ENCODE measurements at regions not wholly inside any gene's neighbourhood (a gene's known extent, or its start where the extent isn't known, plus 50 kb on each side); places are given as distances from the start of the nearest gene placed in this dataset.

- TF ChIP-seq, protein P1, sequence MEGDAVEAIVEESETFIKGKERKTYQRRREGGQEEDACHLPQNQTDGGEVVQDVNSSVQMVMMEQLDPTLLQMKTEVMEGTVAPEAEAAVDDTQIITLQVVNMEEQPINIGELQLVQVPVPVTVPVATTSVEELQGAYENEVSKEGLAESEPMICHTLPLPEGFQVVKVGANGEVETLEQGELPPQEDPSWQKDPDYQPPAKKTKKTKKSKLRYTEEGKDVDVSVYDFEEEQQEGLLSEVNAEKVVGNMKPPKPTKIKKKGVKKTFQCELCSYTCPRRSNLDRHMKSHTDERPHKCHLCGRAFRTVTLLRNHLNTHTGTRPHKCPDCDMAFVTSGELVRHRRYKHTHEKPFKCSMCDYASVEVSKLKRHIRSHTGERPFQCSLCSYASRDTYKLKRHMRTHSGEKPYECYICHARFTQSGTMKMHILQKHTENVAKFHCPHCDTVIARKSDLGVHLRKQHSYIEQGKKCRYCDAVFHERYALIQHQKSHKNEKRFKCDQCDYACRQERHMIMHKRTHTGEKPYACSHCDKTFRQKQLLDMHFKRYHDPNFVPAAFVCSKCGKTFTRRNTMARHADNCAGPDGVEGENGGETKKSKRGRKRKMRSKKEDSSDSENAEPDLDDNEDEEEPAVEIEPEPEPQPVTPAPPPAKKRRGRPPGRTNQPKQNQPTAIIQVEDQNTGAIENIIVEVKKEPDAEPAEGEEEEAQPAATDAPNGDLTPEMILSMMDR (conservative IDR thresholded peaks at IDR 0.05) = no peak
- no peak overlapping the region for H3K27ac ChIP-seq
Measured at GRCh38 chr2:66872986-66873754, 438.2 kb downstream of the MEIS1 start.

GRCh38 chr2:66874411-66874810 lies 439.5 kb downstream of the MEIS1 start:
- no peak overlapping the region for H3K27ac ChIP-seq
- TF ChIP-seq, protein P1 (conservative IDR thresholded peaks at IDR 0.05) = no peak

DNA sequence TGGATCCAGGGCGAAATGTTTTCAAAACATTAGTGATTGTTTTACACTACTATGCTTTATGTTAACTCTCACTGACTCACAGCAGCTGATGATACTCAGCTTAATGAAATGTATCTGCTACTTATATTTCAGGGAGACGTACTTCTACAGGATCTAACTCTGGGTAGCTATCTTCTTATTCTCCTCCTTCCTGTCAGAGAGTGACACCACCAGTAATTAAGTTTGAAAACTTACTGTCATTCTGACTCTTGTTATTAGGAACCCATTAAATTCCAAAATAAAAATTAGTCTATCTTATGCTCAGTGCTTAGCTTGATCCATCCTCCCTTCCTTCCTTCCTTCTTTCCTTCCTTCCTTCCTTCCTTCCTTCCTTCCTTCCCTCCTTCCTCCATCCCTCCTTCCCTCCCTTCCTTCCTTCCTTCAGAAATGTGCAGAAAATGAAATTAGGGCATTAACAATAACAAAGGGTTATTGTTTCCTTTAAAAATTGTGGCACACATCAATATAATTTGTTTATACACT lies 441.1 kb downstream of the MEIS1 start:
- no peak overlapping the region for H3K27ac ChIP-seq
- TF ChIP-seq, protein P1 (conservative IDR thresholded peaks at IDR 0.05) = no peak

DNA sequence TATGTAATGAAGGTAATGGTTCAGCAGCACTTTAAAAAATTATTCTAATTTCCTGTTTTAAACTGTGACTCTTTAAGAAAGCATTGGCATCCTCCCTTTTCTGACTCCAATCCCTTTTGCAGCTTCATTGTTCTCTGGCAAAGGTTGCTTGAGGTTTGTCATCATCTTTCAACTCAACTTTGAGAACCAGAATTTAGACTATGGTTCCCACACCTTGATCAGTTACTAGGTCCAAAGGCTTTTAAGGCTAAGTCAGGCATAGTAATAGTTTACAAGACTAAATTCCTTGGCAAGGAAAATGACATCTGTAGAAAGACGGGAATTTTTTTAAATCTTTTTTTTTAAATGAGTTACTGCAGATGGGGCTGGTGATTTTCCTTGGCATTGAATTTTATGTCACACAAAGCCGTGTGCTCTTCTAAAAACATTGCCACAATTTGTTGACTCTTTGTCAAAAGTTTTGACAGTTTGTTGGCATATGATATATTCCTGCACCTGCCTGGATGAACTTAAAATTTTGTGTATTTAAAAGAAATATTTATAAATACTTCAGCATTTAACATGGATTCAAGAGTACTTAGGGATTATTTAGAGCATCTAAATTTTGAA lies 451.0 kb downstream of the MEIS1 start:
- H3K27ac ChIP-seq = no peak overlapping the region
- TF ChIP-seq, protein P1 (conservative IDR thresholded peaks at IDR 0.05) = no peak

GRCh38 chr2:66888246-66888645 lies 453.3 kb downstream of the MEIS1 start:
- TF ChIP-seq, protein P1 (conservative IDR thresholded peaks at IDR 0.05) = no peak
- H3K27ac ChIP-seq = no peak overlapping the region

GRCh38 chr2:66888791-66889631 lies 454.1 kb downstream of the MEIS1 start:
- TF ChIP-seq, protein P1 (conservative IDR thresholded peaks at IDR 0.05) = no peak
- no peak overlapping the region for H3K27ac ChIP-seq

- no peak overlapping the region for H3K27ac ChIP-seq
- TF ChIP-seq, protein P1 (conservative IDR thresholded peaks at IDR 0.05) = no peak
Measured at GRCh38 chr2:66889632-66889882, 454.6 kb downstream of the MEIS1 start.

All from VCaP (cell line).